Right lobe of liver (tissue), 4 donors: ENCODE measurements at regions not wholly inside any gene's neighbourhood (a gene's known extent, or its start where the extent isn't known, plus 50 kb on each side); places are given as distances from the start of the nearest gene placed in this dataset.
"Not testable (repeated sequence)": the region's sequence is repeated elsewhere in the genome, so short reads cannot be mapped to it uniquely, and the experiment has no call there.

Source experiments
- POLR2A ChIP-seq: fragments of 450-650 bp; IDR thresholded peaks from one replicate; pipeline ENCODE4 v1.6.1; 2017; ENCODE audit warnings: antibody characterized with exemption, mild to moderate bottlenecking
- TF ChIP-seq, protein P1 (sequence below), 4 donors: fragments of 200-600 bp in 3 of 4; fragments of 450-650 bp in 1 of 4; IDR thresholded peaks; one replicate each; pipeline versions ENCODE4 v1.5.1 to v1.8.0; 2016 to 2022; ENCODE audit warnings: antibody characterized with exemption in 4 of 4, mild to moderate bottlenecking in 2 of 4
- donor health status: DM: no; HTN: no; CAD: no.
- donor health status: DM: no; HTN: no; CAD: no.
- donor health status: DM: no; HTN: yes; CAD: no.

DNA sequence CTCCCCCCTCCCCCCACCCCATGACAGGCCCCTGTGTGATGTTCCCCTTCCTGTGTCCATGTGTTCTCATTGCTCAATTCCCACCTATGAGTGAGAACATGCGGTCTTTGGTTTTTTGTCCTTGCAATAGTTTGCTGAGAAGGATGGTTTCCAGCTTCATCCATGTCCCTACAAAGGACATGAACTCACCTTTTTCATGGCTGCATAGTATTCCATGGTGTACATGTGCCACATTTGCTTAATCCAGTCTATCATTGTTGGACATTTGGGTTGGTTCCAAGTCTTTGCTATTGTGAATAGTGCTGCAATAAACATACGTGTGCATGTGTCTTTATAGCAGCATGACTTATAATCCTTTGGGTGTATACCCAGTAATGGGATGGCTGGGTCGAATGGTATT is 712.4 kb downstream of the JRKL start:
- TF ChIP-seq, protein P1, sequence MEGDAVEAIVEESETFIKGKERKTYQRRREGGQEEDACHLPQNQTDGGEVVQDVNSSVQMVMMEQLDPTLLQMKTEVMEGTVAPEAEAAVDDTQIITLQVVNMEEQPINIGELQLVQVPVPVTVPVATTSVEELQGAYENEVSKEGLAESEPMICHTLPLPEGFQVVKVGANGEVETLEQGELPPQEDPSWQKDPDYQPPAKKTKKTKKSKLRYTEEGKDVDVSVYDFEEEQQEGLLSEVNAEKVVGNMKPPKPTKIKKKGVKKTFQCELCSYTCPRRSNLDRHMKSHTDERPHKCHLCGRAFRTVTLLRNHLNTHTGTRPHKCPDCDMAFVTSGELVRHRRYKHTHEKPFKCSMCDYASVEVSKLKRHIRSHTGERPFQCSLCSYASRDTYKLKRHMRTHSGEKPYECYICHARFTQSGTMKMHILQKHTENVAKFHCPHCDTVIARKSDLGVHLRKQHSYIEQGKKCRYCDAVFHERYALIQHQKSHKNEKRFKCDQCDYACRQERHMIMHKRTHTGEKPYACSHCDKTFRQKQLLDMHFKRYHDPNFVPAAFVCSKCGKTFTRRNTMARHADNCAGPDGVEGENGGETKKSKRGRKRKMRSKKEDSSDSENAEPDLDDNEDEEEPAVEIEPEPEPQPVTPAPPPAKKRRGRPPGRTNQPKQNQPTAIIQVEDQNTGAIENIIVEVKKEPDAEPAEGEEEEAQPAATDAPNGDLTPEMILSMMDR (IDR thresholded peaks at IDR 0.05), result not testable (repeated sequence)
- not testable (repeated sequence) for TF ChIP-seq POLR2A
